GM12878 (cell line): ENCODE measurements at regions not wholly inside any gene's neighbourhood (a gene's known extent, or its start where the extent isn't known, plus 50 kb on each side); places are given as distances from the start of the nearest gene placed in this dataset.

Experiments
- ATAC-seq: fragments of 200-7000 bp; cut with Tn5 transposase; 3 replicates; pipeline ENCODE4 v1.9.1; 2020; ENCODE audit warnings: mild to moderate bottlenecking, moderate library complexity
- BruUV-seq: library from RNA; stranded (reverse); fragments of 400-500 nt; replicated peaks from 2 replicates; lab custom pipeline; 2021; lab: Mats Ljungman, UMichigan
- CTCF ChIA-PET: fragments of 300-600 bp; sonication (Branson Sonifier 250); formaldehyde crosslinking; extraction: SDS; loops from one replicate; lab custom pipeline; 2021; ENCODE audit warnings: inconsistent platforms; lab: Yijun Ruan, JAX
- POLR2A ChIA-PET: fragments of 350-600 bp; formaldehyde crosslinking; extraction: SDS; loops from one replicate; lab custom pipeline; 2021; ENCODE audit warnings: inconsistent platforms; lab: Charles Lee
- RAD21 ChIA-PET: fragments of 300-600 bp; sonication (Branson Sonifier 250); formaldehyde crosslinking; loops from one replicate; lab custom pipeline; 2023; ENCODE audit warnings: antibody characterized with exemption; ENCODE audit not compliant: unreplicated experiment; lab: Charles Lee
- SMC1A ChIA-PET: fragments of 300-600 bp; sonication (Branson Sonifier 250); formaldehyde crosslinking; loops from one replicate; lab custom pipeline; 2023; ENCODE audit not compliant: unreplicated experiment, uncharacterized antibody; lab: Charles Lee
- DNase-seq: peaks from one replicate; pipeline ENCODE4 v3.0.0-alpha.2; 2011; ENCODE audit warnings: low read depth, low spot score
- FAIRE-seq: peaks from 3 replicates; lab custom pipeline; 2011; peaks lifted over from hg19 to GRCh38; lab: Jason Lieb, UNC
- H2AFZ ChIP-seq: 2 replicates; pipeline ENCODE4 v1.6.0; 2011; ENCODE audit warnings: low read depth, low read length, control low read depth; ENCODE audit not compliant: control insufficient read depth
- H3K27ac ChIP-seq: 2 replicates; pipeline ENCODE4 v1.5.1; 2011; ENCODE audit warnings: control low read depth; ENCODE audit not compliant: control insufficient read depth, insufficient read depth
- H3K27me3 ChIP-seq, 2 experiments: replicated peaks in 1 of 2; 2 replicates each; pipeline versions ENCODE4 v1.6.0 to v1.6.1; 2011; ENCODE audit warnings: low read length in 1 of 2; ENCODE audit not compliant: control insufficient read depth in 2 of 2, insufficient read depth in 2 of 2
- H3K36me3 ChIP-seq, 2 experiments: 2 replicates each; pipeline ENCODE4 v1.5.1; 2011; ENCODE audit warnings: low read length in 1 of 2; ENCODE audit not compliant: control insufficient read depth in 2 of 2, insufficient read depth in 2 of 2
- H3K4me1 ChIP-seq: 2 replicates; pipeline ENCODE4 v1.6.1; 2011; ENCODE audit warnings: mild to moderate bottlenecking, low read length, moderate library complexity, mixed read lengths; ENCODE audit not compliant: control insufficient read depth, insufficient read depth
- H3K4me2 ChIP-seq: 2 replicates; pipeline ENCODE4 v1.6.0; 2011; ENCODE audit warnings: control low read depth; ENCODE audit not compliant: control insufficient read depth, insufficient read depth
- H3K4me3 ChIP-seq: fragments of 200-600 bp; sonication (generic); 2 replicates; pipeline ENCODE4 v1.5.1; 2016
- H3K79me2 ChIP-seq: 2 replicates; pipeline ENCODE4 v1.6.0; 2011; ENCODE audit warnings: low read length; ENCODE audit not compliant: control insufficient read depth, insufficient read depth
- H3K9ac ChIP-seq: 2 replicates; pipeline ENCODE4 v1.8.0; 2011; ENCODE audit warnings: low read length, control low read depth, mixed read lengths; ENCODE audit not compliant: control insufficient read depth, insufficient read depth
- H3K9me3 ChIP-seq: replicated peaks from 3 replicates; pipeline ENCODE4 v1.5.1; 2011; ENCODE audit warnings: mild to moderate bottlenecking, low read length; ENCODE audit not compliant: control insufficient read depth, insufficient read depth
- H4K20me1 ChIP-seq: 2 replicates; pipeline ENCODE4 v1.6.0; 2011; ENCODE audit not compliant: control insufficient read depth, insufficient read depth
- CHD2 ChIP-seq: IDR thresholded peaks from 2 replicates; pipeline ENCODE4 v1.6.1; 2011; ENCODE audit warnings: low read depth, low read length, improper control_type of control experiment, borderline replicate concordance
- CREM ChIP-seq: IDR thresholded peaks from 2 replicates; pipeline ENCODE4 v1.6.1; 2014; ENCODE audit warnings: antibody characterized with exemption, low read depth
- CTCF ChIP-seq, 3 experiments: IDR thresholded peaks in 2 of 3; conservative IDR thresholded peaks in 1 of 3; 2 replicates each; pipeline ENCODE4 v1.5.1; 2011; ENCODE audit warnings: low read depth in 3 of 3, low read length in 3 of 3, mild to moderate bottlenecking in 3 of 3, control low read depth in 2 of 3, moderate library complexity in 2 of 3, inconsistent platforms in 1 of 3, mixed read lengths in 1 of 3; ENCODE audit not compliant: control insufficient read depth in 2 of 3, insufficient read depth in 1 of 3; ENCODE audit errors: extremely low read depth in 1 of 3
- HSF1 ChIP-seq: fragments of 150-350 bp; IDR thresholded peaks from 2 replicates; pipeline ENCODE4 v1.6.1; 2014; ENCODE audit warnings: mild to moderate bottlenecking, low read depth, low read length
- POLR2AphosphoS5 ChIP-seq: IDR thresholded peaks from 2 replicates; pipeline ENCODE4 v1.6.1; 2011; ENCODE audit warnings: mild to moderate bottlenecking, low read length, inconsistent platforms
- SMAD1 ChIP-seq: fragments of 450-650 bp; IDR thresholded peaks from 2 replicates; pipeline ENCODE4 v1.6.1; 2018; ENCODE audit warnings: mild to moderate bottlenecking, low read depth; ENCODE audit not compliant: partially characterized antibody
- WGBS: methylation state at CpG from one replicate; pipeline ENCODE4 v1.1.6; 2016; ENCODE audit warnings: low lambda C conversion rate; ENCODE audit not compliant: insufficient replicate concordance, insufficient coverage; ENCODE audit errors: missing lambda C conversion rate; 5-methylcytosine and 5-hydroxymethylcytosine counted together
- in situ Hi-C: fragments of 300-500 bp; cut with MboI; formaldehyde crosslinking; loops from 9 replicates; pipeline ENCODE4 v1.14.3; 2018; ENCODE audit warnings: mixed read lengths
- intact Hi-C: fragments of 100-400 bp; cut with micrococcal nuclease; formaldehyde crosslinking; loops from one replicate; pipeline ENCODE4 v1.14.2; 2022; ENCODE audit not compliant: unreplicated experiment

DNA sequence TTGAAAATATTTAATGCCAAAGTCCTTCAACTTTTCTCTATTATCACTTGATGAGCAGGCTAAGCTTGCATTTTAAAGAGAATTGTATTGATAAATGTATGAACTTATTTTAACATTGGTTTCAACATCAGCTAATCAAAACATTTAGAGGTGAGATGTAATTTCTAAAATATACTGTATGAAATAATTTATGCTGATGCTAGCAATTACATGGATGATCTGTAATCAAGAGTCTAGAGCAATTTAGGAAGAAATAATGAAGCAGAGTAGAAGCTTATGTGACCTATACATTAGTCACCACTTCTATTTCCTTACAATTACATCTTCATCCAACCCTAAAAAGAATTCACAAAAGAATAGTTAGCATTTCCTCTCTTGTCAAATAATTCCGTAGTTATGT lies 226.8 kb downstream of the KLHL4 start:
- Histone ChIP-seq H3K4me2 (no peak overlapping the region), H3K9ac (no peak overlapping the region), H3K27me3 (no peaks in the 10 kb centered on the region), H3K4me3 (no peak overlapping the region), H4K20me1 (no peaks in the 10 kb centered on the region), H3K9me3 (no peaks in the 10 kb centered on the region), H3K4me1 (no peaks in the 10 kb centered on the region), H3K36me3 (no peaks in the 10 kb centered on the region), H2AFZ (no peak overlapping the region), H3K79me2 (no peaks in the 10 kb centered on the region), H3K27ac (no peak overlapping the region)
- DNase-seq, result no peak
- SMC1A ChIA-PET, result no interaction called here
- no peak for ATAC-seq
- TF ChIP-seq CREM, result no peak
- TF ChIP-seq HSF1, result no peak
- TF ChIP-seq CTCF (IDR thresholded peaks at IDR 0.05 in 2 of 3, conservative IDR thresholded peaks at IDR 0.05 in 1 of 3; ENCODE audit: control insufficient read depth in 2 of 3, extremely low read depth in 1 of 3, insufficient read depth in 1 of 3, low read depth in 3 of 3, low read length in 3 of 3), result no peak
- RAD21 ChIA-PET, result no interaction called here
- no TSS peak for BruUV-seq
- POLR2A ChIA-PET, result no interaction called here
- CTCF ChIA-PET, result no interaction called here
- intact Hi-C loops (no loop called here), in situ Hi-C loops (no loop called here)
- no peak for FAIRE-seq
- 0% methylated on average over 1 of the region's 1 CpG for WGBS

DNA sequence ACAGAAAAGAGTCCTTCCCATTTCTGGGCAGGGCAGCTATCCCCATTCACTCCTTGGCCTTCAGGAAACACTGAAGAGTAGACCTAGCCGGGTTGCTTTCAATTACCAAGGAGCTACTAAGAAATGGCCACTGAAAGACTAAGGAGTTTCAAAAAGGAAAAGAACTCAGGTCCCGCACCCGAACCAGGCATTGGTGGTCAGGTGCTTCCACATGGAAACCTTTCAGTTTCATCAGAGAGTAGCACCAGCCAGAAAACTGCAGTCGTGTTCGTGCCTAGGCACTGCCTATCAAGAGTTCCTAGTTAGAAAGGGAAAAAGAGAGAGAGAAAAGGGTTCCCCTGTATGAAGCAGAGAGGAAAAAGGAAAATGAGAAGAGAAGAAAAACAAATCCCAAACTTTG lies 237.9 kb downstream of the KLHL4 start:
- DNase-seq (no peak), ATAC-seq (no peak), FAIRE-seq (no peak)
- Histone ChIP-seq H4K20me1 (no peaks in the 10 kb centered on the region), H3K27ac (no peak overlapping the region), H3K4me2 (no peak overlapping the region), H3K4me3 (no peak overlapping the region), H2AFZ (no peak overlapping the region), H3K4me1 (no peaks in the 10 kb centered on the region), H3K79me2 (no peaks in the 10 kb centered on the region), H3K36me3 (no peaks in the 10 kb centered on the region), H3K9me3 (no peaks in the 10 kb centered on the region), H3K27me3 (no peaks in the 10 kb centered on the region), H3K9ac (no peak overlapping the region)
- TF ChIP-seq POLR2AphosphoS5 (no peak), CHD2 (no peak), SMAD1 (no peak)
- SMC1A ChIA-PET, result no interaction called here
- in situ Hi-C loops, result no loop called here
- intact Hi-C loops, result no loop called here
- CTCF ChIA-PET, result no interaction called here
- no TSS peak for BruUV-seq
- RAD21 ChIA-PET, result no interaction called here
- POLR2A ChIA-PET, result no interaction called here
- WGBS, result 20% methylated on average over 5 of the region's 5 CpGs
